ENCODE measurements at regions not wholly inside any gene's neighbourhood (a gene's known extent, or its start where the extent isn't known, plus 50 kb on each side); places are given as distances from the start of the nearest gene placed in this dataset.

DNA sequence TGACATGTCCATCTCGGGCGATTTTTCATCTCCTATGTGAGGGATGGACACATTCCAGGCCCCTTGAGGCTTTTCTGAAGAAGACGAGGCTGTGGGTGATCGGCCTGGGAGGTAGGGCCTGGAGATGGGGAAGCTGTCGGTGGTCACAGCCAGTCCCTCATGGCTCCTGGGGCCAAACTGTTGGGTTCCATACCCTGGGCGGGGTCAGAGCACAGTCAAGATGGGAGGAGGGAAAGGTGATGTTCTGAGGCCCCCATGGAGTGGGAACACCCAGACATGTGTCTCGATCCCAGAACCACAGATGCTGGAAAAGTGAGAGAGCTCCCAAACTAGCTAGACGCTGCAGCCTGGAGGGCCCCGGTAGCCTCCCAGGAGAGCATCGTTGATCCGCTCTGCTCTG, 157.5 kb upstream of the C1orf174 start:
- no peaks in the 10 kb centered on the region for H3K9me3 ChIP-seq
- no peak overlapping the region for H3K4me3 ChIP-seq
- WGBS, 4 donors = 74 to 79% (median 76%) methylated on average over 11 of the region's 11 CpGs
- H3K27ac ChIP-seq = no peak overlapping the region
- H3K27me3 ChIP-seq = peaks cover 0 to 8% (median 0%) of the 10 kb centered on the region in 9 donors
- DNase-seq (peak in 1 of 5 donors; percentile 3), ATAC-seq (no peak)
- TF ChIP-seq POLR2A (IDR thresholded peaks at IDR 0.05) = no peak
- TF ChIP-seq, protein P1, sequence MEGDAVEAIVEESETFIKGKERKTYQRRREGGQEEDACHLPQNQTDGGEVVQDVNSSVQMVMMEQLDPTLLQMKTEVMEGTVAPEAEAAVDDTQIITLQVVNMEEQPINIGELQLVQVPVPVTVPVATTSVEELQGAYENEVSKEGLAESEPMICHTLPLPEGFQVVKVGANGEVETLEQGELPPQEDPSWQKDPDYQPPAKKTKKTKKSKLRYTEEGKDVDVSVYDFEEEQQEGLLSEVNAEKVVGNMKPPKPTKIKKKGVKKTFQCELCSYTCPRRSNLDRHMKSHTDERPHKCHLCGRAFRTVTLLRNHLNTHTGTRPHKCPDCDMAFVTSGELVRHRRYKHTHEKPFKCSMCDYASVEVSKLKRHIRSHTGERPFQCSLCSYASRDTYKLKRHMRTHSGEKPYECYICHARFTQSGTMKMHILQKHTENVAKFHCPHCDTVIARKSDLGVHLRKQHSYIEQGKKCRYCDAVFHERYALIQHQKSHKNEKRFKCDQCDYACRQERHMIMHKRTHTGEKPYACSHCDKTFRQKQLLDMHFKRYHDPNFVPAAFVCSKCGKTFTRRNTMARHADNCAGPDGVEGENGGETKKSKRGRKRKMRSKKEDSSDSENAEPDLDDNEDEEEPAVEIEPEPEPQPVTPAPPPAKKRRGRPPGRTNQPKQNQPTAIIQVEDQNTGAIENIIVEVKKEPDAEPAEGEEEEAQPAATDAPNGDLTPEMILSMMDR (IDR thresholded peaks at IDR 0.05) = no peak
- H3K36me3 ChIP-seq = no peaks in the 10 kb centered on the region
- intact Hi-C loops (cut with DNase I) = no loop called here
- no peaks in the 10 kb centered on the region for H3K4me1 ChIP-seq

DNA sequence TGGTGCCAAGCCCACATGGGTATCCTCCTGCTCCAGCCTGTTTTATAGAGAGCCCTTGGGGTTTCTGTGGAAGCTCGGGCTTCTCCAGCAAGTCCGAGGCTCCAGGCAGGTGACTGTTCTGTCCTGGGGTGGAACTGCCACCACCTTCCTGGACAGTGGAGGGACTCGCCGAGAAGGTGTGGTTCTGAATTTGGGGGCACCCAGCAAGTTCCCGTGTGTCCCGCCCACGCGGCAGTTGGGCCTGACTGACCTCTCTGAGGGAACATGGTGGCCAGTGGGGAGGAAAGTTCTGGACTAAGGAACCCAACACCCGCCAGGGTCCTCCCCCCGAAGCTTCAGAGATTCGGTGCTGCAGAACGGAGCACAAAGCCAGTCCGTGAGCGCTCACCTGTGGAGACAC, 158.1 kb upstream of the C1orf174 start:
- Histone ChIP-seq H3K4me1 (no peaks in the 10 kb centered on the region), H3K27me3 (peaks cover 0 to 8% (median 0%) of the 10 kb centered on the region in 9 donors), H3K36me3 (no peaks in the 10 kb centered on the region), H3K9me3 (no peaks in the 10 kb centered on the region), H3K4me3 (no peak overlapping the region), H3K27ac (no peak overlapping the region)
- peak in 2 of 5 donors; percentile 4 to 33 for DNase-seq
- intact Hi-C loops (cut with DNase I) = no loop called here
- no peak for ATAC-seq
- 87 to 90% (median 87%) methylated on average over 10 to 14 of the region's 14 CpGs for WGBS, 4 donors
- TF ChIP-seq, protein P1 (IDR thresholded peaks at IDR 0.05) = no peak
- no peak for TF ChIP-seq POLR2A (IDR thresholded peaks at IDR 0.05)

DNA sequence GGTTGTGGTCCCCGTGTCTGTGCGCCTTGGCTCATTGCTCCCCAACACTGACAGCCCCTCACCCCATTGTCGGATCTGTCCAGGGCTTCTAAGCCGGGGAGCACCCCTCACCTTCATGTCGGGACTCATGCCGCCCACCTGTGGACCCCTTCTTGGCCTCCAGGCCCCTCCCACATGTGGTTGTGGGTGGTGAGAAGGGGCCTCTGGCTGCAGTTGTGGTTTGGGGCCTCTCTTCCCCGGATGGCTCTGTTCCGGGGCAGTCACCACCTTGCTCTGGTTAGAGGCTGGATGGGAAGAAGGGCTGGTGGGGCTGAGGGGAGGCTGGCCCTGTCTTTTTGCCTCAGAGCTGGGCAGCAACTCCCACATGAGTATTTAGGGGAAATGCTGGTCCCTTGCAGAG, 158.6 kb upstream of the C1orf174 start:
- Histone ChIP-seq H3K4me3 (no peak overlapping the region), H3K27ac (no peak overlapping the region), H3K9me3 (no peaks in the 10 kb centered on the region), H3K4me1 (no peaks in the 10 kb centered on the region), H3K36me3 (no peaks in the 10 kb centered on the region), H3K27me3 (peaks cover 0 to 8% (median 0%) of the 10 kb centered on the region in 9 donors)
- TF ChIP-seq, protein P1 (IDR thresholded peaks at IDR 0.05) = no peak
- no peak for TF ChIP-seq POLR2A (IDR thresholded peaks at IDR 0.05)
- intact Hi-C loops (cut with DNase I) = no loop called here
- WGBS, 4 donors = 84 to 89% (median 87%) methylated on average over 8 of the region's 8 CpGs
- ATAC-seq = no peak
- peak in 1 of 5 donors; percentile 35 for DNase-seq

DNA sequence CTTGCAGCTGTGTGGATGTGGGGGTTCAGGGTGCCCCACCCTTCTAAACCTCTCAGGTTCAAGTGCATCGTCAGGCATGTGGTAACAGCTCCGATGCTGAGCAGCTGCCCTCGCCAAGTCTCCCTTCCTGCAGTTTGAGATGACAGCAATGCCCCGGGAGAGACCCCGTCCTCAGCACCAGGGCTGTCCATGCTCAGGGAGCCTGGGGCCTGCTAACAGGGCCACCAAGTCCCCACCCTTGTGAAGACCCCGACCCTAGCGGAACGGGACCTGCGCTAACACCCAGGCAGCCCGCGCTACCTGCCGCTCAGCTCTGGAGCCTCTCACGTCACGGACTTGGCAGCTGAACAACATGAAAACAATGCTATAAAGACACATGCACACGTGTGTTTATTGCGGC, 159.2 kb upstream of the C1orf174 start:
- no peak for TF ChIP-seq POLR2A (IDR thresholded peaks at IDR 0.05)
- TF ChIP-seq, protein P1 (IDR thresholded peaks at IDR 0.05) = no peak
- Histone ChIP-seq H3K9me3 (no peaks in the 10 kb centered on the region), H3K4me3 (no peak overlapping the region), H3K36me3 (no peaks in the 10 kb centered on the region), H3K27me3 (peaks cover 0 to 8% (median 0%) of the 10 kb centered on the region in 9 donors), H3K4me1 (no peaks in the 10 kb centered on the region), H3K27ac (no peak overlapping the region)
- intact Hi-C loops (cut with DNase I) = no loop called here
- 67 to 83% (median 81%) methylated on average over 7 to 16 of the region's 16 CpGs for WGBS, 4 donors
- ATAC-seq = no peak
- no peak for DNase-seq
